ENCODE measurements at regions not wholly inside any gene's neighbourhood (a gene's known extent, or its start where the extent isn't known, plus 50 kb on each side); places are given as distances from the start of the nearest gene placed in this dataset.
"Not testable (repeated sequence)": the region's sequence is repeated elsewhere in the genome, so short reads cannot be mapped to it uniquely, and the experiment has no call there.

DNA sequence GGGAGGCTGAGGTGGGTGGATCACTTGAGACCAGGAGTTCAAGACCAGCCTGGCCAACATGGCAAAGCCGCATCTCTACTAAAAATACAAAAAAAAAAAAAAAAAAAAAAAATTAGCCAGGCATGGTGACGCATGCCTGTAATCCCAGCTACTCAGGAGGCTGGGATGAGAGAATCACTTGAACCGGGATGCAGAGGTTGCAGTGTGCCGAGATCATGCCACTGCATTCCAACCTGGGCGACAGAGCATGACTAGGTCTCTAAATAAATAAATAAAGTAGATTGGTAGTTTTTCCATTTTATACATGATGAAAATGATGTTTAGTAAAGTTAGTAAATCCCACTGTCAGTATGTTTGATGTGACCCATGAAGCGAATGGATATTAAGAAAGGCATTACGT lies 531.0 kb upstream of the SPRY2 start:
- TF ChIP-seq EZH2 (IDR thresholded peaks at IDR 0.05); POLR2AphosphoS5 (IDR thresholded peaks at IDR 0.05; ENCODE audit: borderline replicate concordance, low read depth, low read length); FOXP2 (optimal IDR thresholded peaks at IDR 0.05; ENCODE audit: control extremely low read depth, extremely low read length, insufficient read depth): not testable (repeated sequence)

All from SK-N-MC (cell line).